ENCODE measurements at regions not wholly inside any gene's neighbourhood (a gene's known extent, or its start where the extent isn't known, plus 50 kb on each side); places are given as distances from the start of the nearest gene placed in this dataset.

GRCh38 chr4:3870567-3870962 is 104.4 kb downstream of the ADRA2C start:
- no peak for TF ChIP-seq CTCF (conservative IDR thresholded peaks at IDR 0.05; ENCODE audit: low read length)
- no peak for TF ChIP-seq EZH2phosphoT487 (IDR thresholded peaks at IDR 0.05; ENCODE audit: borderline replicate concordance)

All from Loucy (cell line).